Hepatocyte (in vitro differentiated cells): ENCODE measurements at regions not wholly inside any gene's neighbourhood (a gene's known extent, or its start where the extent isn't known, plus 50 kb on each side); places are given as distances from the start of the nearest gene placed in this dataset.

Source experiments
- EZH2 ChIP-seq: fragments of 200-600 bp; sonication (generic); IDR thresholded peaks from 2 replicates; pipeline ENCODE4 v1.6.1; 2016; ENCODE audit warnings: antibody characterized with exemption, mild to moderate bottlenecking, borderline replicate concordance
- TF ChIP-seq, protein P1 (sequence below): fragments of 200-600 bp; sonication (generic); IDR thresholded peaks from 2 replicates; pipeline ENCODE4 v1.5.1; 2016; ENCODE audit warnings: antibody characterized with exemption, mild to moderate bottlenecking; ENCODE audit not compliant: poor library complexity

DNA sequence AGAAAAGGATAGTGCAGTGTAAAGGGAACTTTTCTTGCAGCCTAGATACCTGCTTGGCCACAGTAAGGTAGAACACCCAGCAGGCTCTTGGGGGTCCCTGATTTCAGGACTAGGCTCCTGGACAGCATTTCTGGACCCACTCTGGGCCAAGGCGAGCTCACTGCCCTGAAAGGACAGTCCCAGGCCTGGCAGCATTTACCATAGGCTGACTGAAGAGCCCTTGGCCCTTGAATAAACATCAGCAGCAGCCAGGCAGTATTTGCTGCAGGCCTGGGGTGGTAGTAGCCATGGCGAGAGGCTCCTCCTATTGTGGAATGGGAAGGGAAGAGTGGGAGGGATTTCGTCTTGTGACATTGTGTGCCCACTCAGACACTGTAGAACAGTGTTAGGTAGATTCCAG lies 529.2 kb downstream of the TUSC7 start:
- TF ChIP-seq, protein P1, sequence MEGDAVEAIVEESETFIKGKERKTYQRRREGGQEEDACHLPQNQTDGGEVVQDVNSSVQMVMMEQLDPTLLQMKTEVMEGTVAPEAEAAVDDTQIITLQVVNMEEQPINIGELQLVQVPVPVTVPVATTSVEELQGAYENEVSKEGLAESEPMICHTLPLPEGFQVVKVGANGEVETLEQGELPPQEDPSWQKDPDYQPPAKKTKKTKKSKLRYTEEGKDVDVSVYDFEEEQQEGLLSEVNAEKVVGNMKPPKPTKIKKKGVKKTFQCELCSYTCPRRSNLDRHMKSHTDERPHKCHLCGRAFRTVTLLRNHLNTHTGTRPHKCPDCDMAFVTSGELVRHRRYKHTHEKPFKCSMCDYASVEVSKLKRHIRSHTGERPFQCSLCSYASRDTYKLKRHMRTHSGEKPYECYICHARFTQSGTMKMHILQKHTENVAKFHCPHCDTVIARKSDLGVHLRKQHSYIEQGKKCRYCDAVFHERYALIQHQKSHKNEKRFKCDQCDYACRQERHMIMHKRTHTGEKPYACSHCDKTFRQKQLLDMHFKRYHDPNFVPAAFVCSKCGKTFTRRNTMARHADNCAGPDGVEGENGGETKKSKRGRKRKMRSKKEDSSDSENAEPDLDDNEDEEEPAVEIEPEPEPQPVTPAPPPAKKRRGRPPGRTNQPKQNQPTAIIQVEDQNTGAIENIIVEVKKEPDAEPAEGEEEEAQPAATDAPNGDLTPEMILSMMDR = no peak
- no peak for TF ChIP-seq EZH2
